CD4-positive, CD25-positive, alpha-beta regulatory T cell (primary cell): ENCODE measurements at regions not wholly inside any gene's neighbourhood (a gene's known extent, or its start where the extent isn't known, plus 50 kb on each side); places are given as distances from the start of the nearest gene placed in this dataset.

Source experiments
- ATAC-seq, 2 donors: fragments of 150-1000 bp; cut with Tn5 transposase; one replicate each; pipeline ENCODE4 v1.10.0; 2021; ENCODE audit warnings: low read depth in 2 of 2, moderate number of reproducible peaks in 2 of 2, moderate library complexity in 1 of 2
- DNase-seq, 3 donors: peaks; one replicate each; pipeline versions ENCODE4 v3.0.0 to v3.0.0-alpha.2; 2012 to 2022; ENCODE audit warnings: mixed read lengths in 1 of 3
- H3K27ac ChIP-seq: one replicate; pipeline ENCODE4 v1.7.0; 2013; ENCODE audit warnings: mild to moderate bottlenecking, low read length; ENCODE audit not compliant: insufficient read depth, poor library complexity, severe bottlenecking
- H3K27me3 ChIP-seq: one replicate; pipeline ENCODE4 v1.7.0; 2013; ENCODE audit warnings: low read length; ENCODE audit not compliant: control insufficient read depth, insufficient read depth
- H3K36me3 ChIP-seq: one replicate; pipeline ENCODE4 v1.7.0; 2013; ENCODE audit warnings: mild to moderate bottlenecking, low read length, moderate library complexity; ENCODE audit not compliant: control insufficient read depth, insufficient read depth
- H3K4me1 ChIP-seq: 2 replicates; pipeline ENCODE4 v1.7.0; 2013; ENCODE audit warnings: mild to moderate bottlenecking, low read length; ENCODE audit not compliant: insufficient read depth, control insufficient read depth, poor library complexity, severe bottlenecking
- H3K4me3 ChIP-seq: one replicate; pipeline ENCODE4 v1.7.0; 2013; ENCODE audit warnings: low read depth, mild to moderate bottlenecking, low read length, moderate library complexity
- H3K9me3 ChIP-seq, 2 experiments: 1 replicate in 1 of 2; 2 replicates in 1 of 2; pipeline ENCODE4 v1.7.0; 2013; ENCODE audit warnings: low read length in 2 of 2, mild to moderate bottlenecking in 1 of 2, moderate library complexity in 1 of 2; ENCODE audit not compliant: control insufficient read depth in 2 of 2
- H3K27ac Mint-ChIP-seq, 3 donors: one replicate each; pipeline ENCODE4 v1.8.0; 2020 to 2022; ENCODE audit warnings: mild to moderate bottlenecking in 3 of 3, mixed read lengths in 3 of 3, moderate library complexity in 2 of 3
- H3K27me3 Mint-ChIP-seq: one replicate; pipeline ENCODE4 v1.8.0; 2022; ENCODE audit warnings: mild to moderate bottlenecking, mixed read lengths
- H3K36me3 Mint-ChIP-seq: one replicate; pipeline ENCODE4 v1.8.0; 2020; ENCODE audit warnings: mixed read lengths
- H3K4me1 Mint-ChIP-seq, 4 donors: one replicate each; pipeline ENCODE4 v1.8.0; 2020 to 2022; ENCODE audit warnings: mixed read lengths in 4 of 4, mild to moderate bottlenecking in 1 of 4
- H3K4me3 Mint-ChIP-seq, 4 donors: one replicate each; pipeline ENCODE4 v1.8.0; 2020 to 2022; ENCODE audit warnings: mild to moderate bottlenecking in 4 of 4, mixed read lengths in 4 of 4, moderate library complexity in 3 of 4
- H3K9me3 Mint-ChIP-seq, 7 donors: one replicate each; pipeline ENCODE4 v1.8.0; 2020 to 2022; ENCODE audit warnings: mixed read lengths in 7 of 7, mild to moderate bottlenecking in 3 of 7, moderate library complexity in 2 of 7

DNA sequence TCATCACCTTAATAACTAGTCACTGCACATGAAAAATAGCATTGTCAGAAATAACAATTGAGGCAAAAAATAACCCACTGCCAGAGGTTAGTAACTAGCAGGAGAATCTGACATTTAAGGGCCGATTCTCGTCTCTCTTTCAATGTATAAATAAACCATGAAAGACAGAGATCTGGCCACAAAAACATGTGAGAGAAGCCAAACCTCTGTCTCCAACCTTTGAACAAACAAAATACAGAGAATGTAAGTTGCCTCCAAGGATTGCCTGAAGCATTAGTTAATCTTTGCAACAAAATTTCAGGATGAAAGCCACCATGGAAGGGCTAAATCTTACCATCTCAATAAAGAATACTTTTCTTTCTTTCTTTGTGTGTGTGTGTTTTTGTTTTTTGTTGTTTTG, 257.4 kb upstream of the TMTC1 start:
- Mint-ChIP-seq H3K27ac (no peak overlapping the region), H3K36me3 (no peaks in the 10 kb centered on the region), H3K27me3 (no peaks in the 10 kb centered on the region), H3K4me3 (no peak overlapping the region), H3K9me3 (peaks cover 0 to 18% (median 5%) of the 10 kb centered on the region in 7 donors), H3K4me1 (no peaks in the 10 kb centered on the region)
- Histone ChIP-seq H3K27ac (no peak overlapping the region), H3K4me1 (no peaks in the 10 kb centered on the region), H3K4me3 (no peak overlapping the region), H3K36me3 (no peaks in the 10 kb centered on the region), H3K9me3 (no peaks in the 10 kb centered on the region), H3K27me3 (no peaks in the 10 kb centered on the region)
- ATAC-seq (no peak), DNase-seq (no peak)

DNA sequence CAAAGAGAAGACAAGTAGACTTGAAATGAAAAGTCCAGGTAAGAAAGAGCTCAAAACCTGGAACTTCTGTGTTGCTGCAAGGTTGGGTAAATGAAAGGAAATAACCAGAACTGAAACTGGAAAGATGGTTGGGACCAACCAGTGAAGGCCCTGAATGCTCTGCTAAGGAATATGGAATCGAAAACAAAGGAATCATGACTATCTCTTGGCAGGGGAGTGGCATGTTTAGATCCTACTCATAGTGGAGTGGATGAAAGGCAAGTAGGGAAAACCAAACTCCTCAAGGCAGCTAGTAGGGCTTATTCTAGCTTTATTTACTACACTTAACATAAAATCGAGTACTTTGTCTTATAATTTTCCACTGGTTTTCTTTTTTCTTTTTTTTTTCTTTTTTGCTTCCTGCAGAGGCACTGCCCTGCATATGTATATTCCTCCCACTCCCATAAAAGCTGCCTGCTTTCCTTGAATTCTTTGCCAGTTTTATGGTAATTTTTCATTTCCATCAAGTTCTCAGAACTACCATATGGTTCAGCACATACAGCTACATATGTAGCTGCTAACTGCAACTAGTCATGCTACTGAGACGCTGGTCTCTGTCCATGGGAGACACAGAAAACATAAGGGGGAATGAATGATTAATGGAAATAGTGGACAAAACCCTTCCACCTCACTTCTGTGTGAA, 247.1 kb upstream of the TMTC1 start:
- Mint-ChIP-seq H3K36me3 (no peaks in the 10 kb centered on the region), H3K27me3 (no peaks in the 10 kb centered on the region), H3K4me3 (no peak overlapping the region), H3K9me3 (peaks cover 0 to 10% (median 3%) of the 10 kb centered on the region in 7 donors), H3K27ac (no peak overlapping the region), H3K4me1 (no peaks in the 10 kb centered on the region)
- DNase-seq: no peak
- Histone ChIP-seq H3K36me3 (no peaks in the 10 kb centered on the region), H3K9me3 (peaks cover 0 to 4% of the 10 kb centered on the region in 2 experiments), H3K27ac (no peak overlapping the region), H3K4me3 (no peak overlapping the region), H3K27me3 (no peaks in the 10 kb centered on the region), H3K4me1 (no peaks in the 10 kb centered on the region)
- ATAC-seq: no peak

DNA sequence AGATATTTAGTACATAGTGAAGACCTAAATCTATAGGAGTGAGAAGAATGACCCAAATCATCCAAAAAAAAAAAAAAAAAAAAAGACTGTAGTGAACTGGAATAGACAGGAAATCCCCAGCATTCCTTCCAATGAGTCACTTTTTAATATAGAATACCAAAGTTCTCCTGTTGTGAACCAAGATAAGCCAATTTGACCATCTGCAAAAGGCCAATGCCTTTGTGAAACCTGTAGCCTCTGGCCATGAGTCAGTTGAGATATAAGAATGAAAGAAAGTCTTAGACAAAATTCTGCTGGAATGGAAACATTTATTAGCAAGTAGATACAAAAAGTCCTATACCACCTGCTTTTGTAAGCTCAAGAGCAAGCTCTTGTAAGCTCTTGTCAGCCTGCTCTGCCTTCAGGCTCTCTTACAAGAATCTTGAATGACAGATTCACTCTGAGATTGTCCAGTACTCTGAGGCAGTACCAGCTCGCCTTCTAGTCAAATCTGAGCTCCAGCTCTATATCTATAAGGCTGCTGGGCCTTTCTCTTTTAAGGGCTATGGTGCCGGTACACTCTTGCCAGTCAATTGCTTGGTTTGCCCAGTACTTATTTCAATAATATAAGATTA, 243.0 kb upstream of the TMTC1 start:
- no peaks in the 10 kb centered on the region for H3K9me3 ChIP-seq
- Mint-ChIP-seq H3K36me3 (no peaks in the 10 kb centered on the region), H3K27me3 (no peaks in the 10 kb centered on the region), H3K4me1 (no peaks in the 10 kb centered on the region), H3K9me3 (peaks cover 0 to 17% (median 4%) of the 10 kb centered on the region in 7 donors), H3K4me3 (no peak overlapping the region), H3K27ac (no peak overlapping the region)
- no peak for DNase-seq
- no peak overlapping the region for H3K4me3 ChIP-seq
- H3K36me3 ChIP-seq: no peaks in the 10 kb centered on the region
- no peak for ATAC-seq
- H3K27ac ChIP-seq: no peak overlapping the region
- no peaks in the 10 kb centered on the region for H3K4me1 ChIP-seq
- no peaks in the 10 kb centered on the region for H3K27me3 ChIP-seq

DNA sequence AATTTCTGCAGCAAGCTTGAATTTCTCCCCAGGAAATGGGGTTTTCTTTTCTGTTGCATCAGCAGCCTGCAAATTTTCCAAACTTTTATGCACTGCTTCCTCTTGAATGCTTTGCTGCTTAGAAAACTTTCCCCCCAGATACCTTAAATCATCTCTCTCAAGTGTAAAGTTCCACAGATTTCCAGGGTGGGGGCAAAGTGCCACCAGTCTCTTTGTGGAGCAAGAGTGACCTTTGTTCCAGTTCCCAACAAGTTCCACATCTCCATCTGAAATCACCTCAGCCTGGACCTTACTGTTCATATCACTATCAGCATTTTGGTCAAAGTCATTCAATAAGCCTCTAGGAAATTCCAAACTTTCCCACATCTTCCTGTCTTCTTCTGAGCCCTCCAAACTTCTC, 241.6 kb upstream of the TMTC1 start:
- Mint-ChIP-seq H3K36me3 (no peaks in the 10 kb centered on the region), H3K4me1 (no peaks in the 10 kb centered on the region), H3K27ac (no peak overlapping the region), H3K9me3 (peaks cover under 1 to 17% (median 4%) of the 10 kb centered on the region in 7 donors), H3K27me3 (no peaks in the 10 kb centered on the region), H3K4me3 (no peak overlapping the region)
- Histone ChIP-seq H3K27me3 (no peaks in the 10 kb centered on the region), H3K4me1 (no peaks in the 10 kb centered on the region), H3K27ac (no peak overlapping the region), H3K36me3 (no peaks in the 10 kb centered on the region), H3K9me3 (no peaks in the 10 kb centered on the region), H3K4me3 (no peak overlapping the region)
- DNase-seq (no peak), ATAC-seq (no peak)

DNA sequence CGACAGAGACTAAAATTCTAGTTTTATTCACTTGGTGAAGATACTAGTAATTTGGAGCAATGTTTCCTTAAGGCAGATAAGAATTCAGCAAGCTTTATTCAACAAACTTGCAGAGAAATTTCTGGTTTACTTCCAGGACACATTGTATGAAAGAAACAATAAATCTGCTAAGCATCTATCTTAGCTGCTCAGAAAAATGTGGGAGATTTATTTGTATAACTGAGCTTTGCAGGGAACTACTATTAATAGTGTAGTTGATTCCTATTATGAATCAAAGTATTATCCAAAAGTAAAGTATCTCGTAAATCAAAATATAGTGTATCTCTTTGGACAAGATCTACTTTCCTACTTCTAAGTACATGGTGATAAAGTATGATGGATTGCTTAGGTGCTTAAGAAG, 239.4 kb upstream of the TMTC1 start:
- Mint-ChIP-seq H3K4me1 (no peaks in the 10 kb centered on the region), H3K9me3 (peaks cover 0 to 17% (median 4%) of the 10 kb centered on the region in 7 donors), H3K4me3 (no peak overlapping the region), H3K36me3 (no peaks in the 10 kb centered on the region), H3K27ac (no peak overlapping the region), H3K27me3 (no peaks in the 10 kb centered on the region)
- Histone ChIP-seq H3K36me3 (no peaks in the 10 kb centered on the region), H3K27me3 (no peaks in the 10 kb centered on the region), H3K9me3 (no peaks in the 10 kb centered on the region), H3K4me3 (no peak overlapping the region), H3K27ac (no peak overlapping the region), H3K4me1 (no peaks in the 10 kb centered on the region)
- DNase-seq: no peak
- no peak for ATAC-seq

DNA sequence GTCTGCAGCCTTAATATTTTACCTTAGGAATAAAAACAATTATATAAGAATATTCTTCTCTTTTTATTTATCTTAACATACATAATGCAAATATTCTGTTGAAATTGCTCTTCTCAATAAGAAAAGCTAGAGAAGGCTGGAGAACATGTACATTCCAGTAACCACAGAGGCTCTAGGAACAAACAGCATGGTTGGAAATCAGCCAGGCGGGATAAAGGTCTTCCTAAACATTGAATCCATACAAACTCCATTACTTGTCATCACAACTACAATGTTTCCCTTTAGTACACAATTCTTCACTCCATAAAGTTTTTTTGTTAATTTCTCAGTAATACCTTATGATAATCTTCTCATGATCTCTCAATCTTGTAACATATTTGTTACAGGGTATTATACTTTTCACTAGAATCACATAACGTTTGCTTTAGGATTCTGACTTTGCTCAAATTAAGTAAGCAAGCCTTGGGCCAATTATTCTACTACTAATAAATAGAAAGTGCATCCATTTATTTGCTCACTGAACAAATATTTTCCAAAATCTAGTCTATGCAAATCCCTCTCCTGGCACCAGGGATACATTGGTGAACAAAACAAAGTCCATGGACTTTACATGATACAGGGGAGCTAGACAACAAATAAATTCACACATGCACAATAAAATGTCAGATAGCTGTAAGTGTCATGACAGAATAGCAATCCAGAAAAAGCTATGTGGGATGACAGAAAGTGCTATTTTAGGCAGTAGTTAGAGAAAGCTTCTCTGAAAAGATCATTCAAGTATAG, 237.5 kb upstream of the TMTC1 start:
- DNase-seq (no peak), ATAC-seq (no peak)
- H3K27me3 ChIP-seq: no peaks in the 10 kb centered on the region
- H3K9me3 ChIP-seq: no peaks in the 10 kb centered on the region
- Mint-ChIP-seq H3K36me3 (no peaks in the 10 kb centered on the region), H3K27ac (no peak overlapping the region), H3K9me3 (peaks cover 0 to 17% (median 4%) of the 10 kb centered on the region in 7 donors), H3K4me3 (no peak overlapping the region), H3K27me3 (no peaks in the 10 kb centered on the region), H3K4me1 (no peaks in the 10 kb centered on the region)
- no peaks in the 10 kb centered on the region for H3K36me3 ChIP-seq
- no peak overlapping the region for H3K4me3 ChIP-seq
- no peaks in the 10 kb centered on the region for H3K4me1 ChIP-seq
- no peak overlapping the region for H3K27ac ChIP-seq

DNA sequence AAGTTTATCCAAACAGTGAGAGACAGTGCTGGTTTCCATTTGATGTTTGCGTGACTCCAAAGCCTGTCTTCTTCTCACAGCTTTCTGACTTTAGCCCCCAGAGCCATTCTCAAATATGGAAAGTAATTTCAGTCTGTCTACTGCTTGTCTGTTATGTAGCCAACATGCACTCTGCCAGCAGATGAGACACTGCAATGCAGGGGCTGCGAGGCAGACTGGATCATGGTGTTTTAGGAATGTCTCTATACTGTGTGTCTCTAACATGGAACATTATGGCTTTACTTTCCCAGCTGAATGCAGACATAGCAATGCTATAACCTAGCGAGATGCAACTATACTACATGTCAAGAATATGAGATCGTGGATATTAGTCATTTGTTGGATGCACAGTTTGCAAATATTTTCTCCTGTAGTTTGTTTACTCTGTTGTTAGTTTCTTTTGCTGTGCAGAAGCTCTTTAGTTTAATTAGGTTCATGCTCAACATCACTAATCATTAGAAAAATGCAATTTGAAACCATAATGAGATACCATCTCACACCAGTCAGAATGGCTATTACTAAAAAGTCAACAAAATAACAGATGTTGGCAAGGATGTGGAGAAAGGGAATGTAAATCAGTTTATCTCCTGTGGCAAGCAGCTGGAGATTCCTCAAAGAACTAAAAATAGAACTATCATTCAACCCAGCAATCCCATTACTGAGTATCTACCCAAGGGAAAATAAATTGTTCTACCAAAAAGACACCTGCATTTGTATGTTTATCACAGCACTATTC, 235.8 kb upstream of the TMTC1 start:
- Mint-ChIP-seq H3K4me3 (no peak overlapping the region), H3K36me3 (no peaks in the 10 kb centered on the region), H3K9me3 (peaks cover 0 to 17% (median 2%) of the 10 kb centered on the region in 7 donors), H3K27me3 (no peaks in the 10 kb centered on the region), H3K4me1 (no peaks in the 10 kb centered on the region), H3K27ac (no peak overlapping the region)
- H3K27me3 ChIP-seq: no peaks in the 10 kb centered on the region
- H3K36me3 ChIP-seq: no peaks in the 10 kb centered on the region
- H3K4me1 ChIP-seq: no peaks in the 10 kb centered on the region
- H3K27ac ChIP-seq: no peak overlapping the region
- no peak for DNase-seq
- no peak for ATAC-seq
- no peak overlapping the region for H3K4me3 ChIP-seq
- no peaks in the 10 kb centered on the region for H3K9me3 ChIP-seq
